IgD-negative memory B cell (primary cell): ENCODE measurements at regions not wholly inside any gene's neighbourhood (a gene's known extent, or its start where the extent isn't known, plus 50 kb on each side); places are given as distances from the start of the nearest gene placed in this dataset.

Source experiments
- H3K27ac Mint-ChIP-seq, 3 donors: one replicate each; pipeline ENCODE4 v1.8.0; 2020 to 2022; ENCODE audit warnings: mild to moderate bottlenecking in 3 of 3, mixed read lengths in 3 of 3, moderate library complexity in 1 of 3
- H3K27me3 Mint-ChIP-seq: one replicate; pipeline ENCODE4 v1.8.0; 2021; ENCODE audit warnings: mixed read lengths
- H3K36me3 Mint-ChIP-seq: one replicate; pipeline ENCODE4 v1.8.0; 2020; ENCODE audit warnings: mild to moderate bottlenecking, mixed read lengths
- H3K4me1 Mint-ChIP-seq, 3 donors: one replicate each; pipeline ENCODE4 v1.8.0; 2020 to 2022; ENCODE audit warnings: mixed read lengths in 3 of 3, mild to moderate bottlenecking in 1 of 3
- H3K4me3 Mint-ChIP-seq, 4 donors: one replicate each; pipeline ENCODE4 v1.8.0; 2020 to 2022; ENCODE audit warnings: mild to moderate bottlenecking in 4 of 4, mixed read lengths in 4 of 4, moderate library complexity in 3 of 4
- H3K9me3 Mint-ChIP-seq, 3 donors: one replicate each; pipeline ENCODE4 v1.8.0; 2020 to 2021; ENCODE audit warnings: mixed read lengths in 3 of 3, mild to moderate bottlenecking in 1 of 3

DNA sequence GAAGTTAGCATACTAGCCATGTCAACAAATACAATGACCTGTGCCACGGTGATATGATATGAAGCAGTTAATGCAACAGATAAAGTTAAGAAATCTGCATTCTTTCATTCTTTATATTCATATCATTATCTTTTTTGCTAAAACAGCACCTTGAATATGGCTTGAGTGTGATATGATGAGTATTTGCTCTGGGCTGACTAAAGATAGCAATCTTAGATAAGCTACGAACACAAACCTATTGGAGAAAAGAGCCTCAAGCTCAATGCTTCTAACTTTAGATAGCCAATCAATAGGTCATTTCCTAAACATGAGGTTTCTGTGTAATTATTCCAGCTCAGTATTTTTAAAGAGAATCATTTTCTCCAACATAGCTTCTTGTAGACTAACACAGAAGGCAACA lies 61.7 kb downstream of the NR2F1 start:
- Mint-ChIP-seq H3K27ac (no peak overlapping the region), H3K27me3 (no peaks in the 10 kb centered on the region), H3K4me3 (no peak overlapping the region)

More for the DNA sequence above, 61.7 kb downstream of the NR2F1 start:
- no peaks in the 10 kb centered on the region for H3K9me3 Mint-ChIP-seq
- H3K36me3 Mint-ChIP-seq: peaks cover 10% of the 10 kb centered on the region
- H3K4me1 Mint-ChIP-seq: peaks cover 0 to 2% (median under 1%) of the 10 kb centered on the region in 3 donors
